GM12878 (cell line): ENCODE measurements at regions not wholly inside any gene's neighbourhood (a gene's known extent, or its start where the extent isn't known, plus 50 kb on each side); places are given as distances from the start of the nearest gene placed in this dataset.

Experiments used
- ATAC-seq: fragments of 200-7000 bp; cut with Tn5 transposase; 3 replicates; pipeline ENCODE4 v1.9.1; 2020; ENCODE audit warnings: mild to moderate bottlenecking, moderate library complexity
- BruUV-seq: library from RNA; stranded (reverse); fragments of 400-500 nt; replicated peaks from 2 replicates; lab custom pipeline; 2021; lab: Mats Ljungman, UMichigan
- CTCF ChIA-PET: fragments of 300-600 bp; sonication (Branson Sonifier 250); formaldehyde crosslinking; extraction: SDS; loops from one replicate; lab custom pipeline; 2021; ENCODE audit warnings: inconsistent platforms; lab: Yijun Ruan, JAX
- POLR2A ChIA-PET: fragments of 350-600 bp; formaldehyde crosslinking; extraction: SDS; loops from one replicate; lab custom pipeline; 2021; ENCODE audit warnings: inconsistent platforms; lab: Charles Lee
- RAD21 ChIA-PET: fragments of 300-600 bp; sonication (Branson Sonifier 250); formaldehyde crosslinking; loops from one replicate; lab custom pipeline; 2023; ENCODE audit warnings: antibody characterized with exemption; ENCODE audit not compliant: unreplicated experiment; lab: Charles Lee
- SMC1A ChIA-PET: fragments of 300-600 bp; sonication (Branson Sonifier 250); formaldehyde crosslinking; loops from one replicate; lab custom pipeline; 2023; ENCODE audit not compliant: unreplicated experiment, uncharacterized antibody; lab: Charles Lee
- DNase-seq: peaks from one replicate; pipeline ENCODE4 v3.0.0-alpha.2; 2011; ENCODE audit warnings: low read depth, low spot score
- FAIRE-seq: peaks from 3 replicates; lab custom pipeline; 2011; peaks lifted over from hg19 to GRCh38; lab: Jason Lieb, UNC
- H2AFZ ChIP-seq: 2 replicates; pipeline ENCODE4 v1.6.0; 2011; ENCODE audit warnings: low read depth, low read length, control low read depth; ENCODE audit not compliant: control insufficient read depth
- H3K27ac ChIP-seq: 2 replicates; pipeline ENCODE4 v1.5.1; 2011; ENCODE audit warnings: control low read depth; ENCODE audit not compliant: control insufficient read depth, insufficient read depth
- H3K27me3 ChIP-seq, 2 experiments: replicated peaks in 1 of 2; 2 replicates each; pipeline versions ENCODE4 v1.6.0 to v1.6.1; 2011; ENCODE audit warnings: low read length in 1 of 2; ENCODE audit not compliant: control insufficient read depth in 2 of 2, insufficient read depth in 2 of 2
- H3K36me3 ChIP-seq, 2 experiments: 2 replicates each; pipeline ENCODE4 v1.5.1; 2011; ENCODE audit warnings: low read length in 1 of 2; ENCODE audit not compliant: control insufficient read depth in 2 of 2, insufficient read depth in 2 of 2
- H3K4me1 ChIP-seq: 2 replicates; pipeline ENCODE4 v1.6.1; 2011; ENCODE audit warnings: mild to moderate bottlenecking, low read length, moderate library complexity, mixed read lengths; ENCODE audit not compliant: control insufficient read depth, insufficient read depth
- H3K4me2 ChIP-seq: 2 replicates; pipeline ENCODE4 v1.6.0; 2011; ENCODE audit warnings: control low read depth; ENCODE audit not compliant: control insufficient read depth, insufficient read depth
- H3K4me3 ChIP-seq: fragments of 200-600 bp; sonication (generic); 2 replicates; pipeline ENCODE4 v1.5.1; 2016
- H3K79me2 ChIP-seq: 2 replicates; pipeline ENCODE4 v1.6.0; 2011; ENCODE audit warnings: low read length; ENCODE audit not compliant: control insufficient read depth, insufficient read depth
- H3K9ac ChIP-seq: 2 replicates; pipeline ENCODE4 v1.8.0; 2011; ENCODE audit warnings: low read length, control low read depth, mixed read lengths; ENCODE audit not compliant: control insufficient read depth, insufficient read depth
- H3K9me3 ChIP-seq: replicated peaks from 3 replicates; pipeline ENCODE4 v1.5.1; 2011; ENCODE audit warnings: mild to moderate bottlenecking, low read length; ENCODE audit not compliant: control insufficient read depth, insufficient read depth
- H4K20me1 ChIP-seq: 2 replicates; pipeline ENCODE4 v1.6.0; 2011; ENCODE audit not compliant: control insufficient read depth, insufficient read depth
- ATF2 ChIP-seq: IDR thresholded peaks from 2 replicates; pipeline ENCODE4 v1.6.1; 2012; ENCODE audit warnings: low read length, inconsistent platforms
- CEBPB ChIP-seq, 2 experiments: fragments of 150-350 bp in 1 of 2; IDR thresholded peaks; 2 replicates each; pipeline ENCODE4 v1.6.1; 2012 to 2014; ENCODE audit warnings: low read depth in 2 of 2, low read length in 2 of 2, borderline replicate concordance in 1 of 2, inconsistent platforms in 1 of 2
- CHD2 ChIP-seq: IDR thresholded peaks from 2 replicates; pipeline ENCODE4 v1.6.1; 2011; ENCODE audit warnings: low read depth, low read length, improper control_type of control experiment, borderline replicate concordance
- IRF5 ChIP-seq: fragments of 450-650 bp; IDR thresholded peaks from 2 replicates; pipeline ENCODE4 v1.6.1; 2017; ENCODE audit warnings: borderline replicate concordance
- JUNB ChIP-seq: IDR thresholded peaks from 2 replicates; pipeline ENCODE4 v1.6.1; 2016; ENCODE audit warnings: antibody characterized with exemption, mild to moderate bottlenecking
- MYB ChIP-seq: fragments of 150-350 bp; IDR thresholded peaks from 2 replicates; pipeline ENCODE4 v1.6.1; 2014; ENCODE audit warnings: mild to moderate bottlenecking, low read depth, low read length, borderline replicate concordance
- NR2C1 ChIP-seq: fragments of 450-650 bp; IDR thresholded peaks from 2 replicates; pipeline ENCODE4 v1.6.1; 2017; ENCODE audit warnings: antibody characterized with exemption, mild to moderate bottlenecking, moderate library complexity
- WGBS: methylation state at CpG from one replicate; pipeline ENCODE4 v1.1.6; 2016; ENCODE audit warnings: low lambda C conversion rate; ENCODE audit not compliant: insufficient replicate concordance, insufficient coverage; ENCODE audit errors: missing lambda C conversion rate; 5-methylcytosine and 5-hydroxymethylcytosine counted together
- in situ Hi-C: fragments of 300-500 bp; cut with MboI; formaldehyde crosslinking; loops from 9 replicates; pipeline ENCODE4 v1.14.3; 2018; ENCODE audit warnings: mixed read lengths
- intact Hi-C: fragments of 100-400 bp; cut with micrococcal nuclease; formaldehyde crosslinking; loops from one replicate; pipeline ENCODE4 v1.14.2; 2022; ENCODE audit not compliant: unreplicated experiment
- TF ChIP-seq, protein P1 (sequence below): IDR thresholded peaks from 2 replicates; pipeline ENCODE4 v1.6.1; 2011; ENCODE audit warnings: low read depth, mild to moderate bottlenecking, low read length, moderate library complexity, borderline replicate concordance; ENCODE audit errors: extremely low read depth

GRCh38 chr5:169398515-169398914 is 97.6 kb upstream of the SLIT3 start:
- ATAC-seq (no peak), FAIRE-seq (no peak), DNase-seq (no peak)
- no peaks in the 10 kb centered on the region for H3K9me3 ChIP-seq
- no peaks in the 10 kb centered on the region for H3K4me1 ChIP-seq
- CTCF ChIA-PET = interaction anchor here (1.2 kb wide), 1 partner anchor 182 kb away, joined by 3 read pairs; no protein-coding TSS in a partner anchor
- no peak overlapping the region for H3K4me2 ChIP-seq
- H3K27ac ChIP-seq = no peak overlapping the region
- no peaks in the 10 kb centered on the region for H4K20me1 ChIP-seq
- RAD21 ChIA-PET = no interaction called here
- H3K9ac ChIP-seq = no peak overlapping the region
- SMC1A ChIA-PET = interaction anchor here (0.9 to 1.4 kb wide), 2 partner anchors 11 to 411 kb away, joined by 3 to 5 read pairs; no protein-coding TSS in a partner anchor
- peaks cover 0 to 2% of the 10 kb centered on the region in 2 experiments; a peak in 2 of 4 replicates for H3K27me3 ChIP-seq
- no peak overlapping the region for H2AFZ ChIP-seq
- WGBS = 0% methylated on average over 1 of the region's 1 CpG
- intact Hi-C loops = no loop called here
- TF ChIP-seq MYB = no peak
- TF ChIP-seq, all 136 proteins: peak for 0
- BruUV-seq = no TSS peak
- in situ Hi-C loops = no loop called here
- H3K4me3 ChIP-seq = no peak overlapping the region
- H3K79me2 ChIP-seq = no peaks in the 10 kb centered on the region
- POLR2A ChIA-PET = no interaction called here
- H3K36me3 ChIP-seq = no peaks in the 10 kb centered on the region

DNA sequence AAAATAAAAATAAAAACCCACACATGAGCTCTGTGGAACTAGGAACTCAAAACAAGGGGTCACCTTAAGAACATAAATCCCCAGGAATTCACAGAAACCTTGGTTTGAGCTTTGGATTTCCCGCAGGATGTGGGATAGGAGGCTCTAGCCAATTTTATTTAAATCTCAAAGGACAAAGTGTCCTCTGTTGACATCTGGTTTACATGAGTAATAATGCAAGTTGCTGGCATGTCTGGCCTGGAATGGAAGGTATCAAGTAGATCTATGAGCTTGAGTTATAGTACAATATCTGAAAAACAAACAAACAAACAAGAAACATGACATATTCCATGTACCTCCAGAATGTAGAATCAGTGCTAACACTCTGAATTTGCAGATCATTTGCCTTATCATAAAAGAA is 94.2 kb upstream of the SLIT3 start:
- Histone ChIP-seq H4K20me1 (no peaks in the 10 kb centered on the region), H3K27me3 (no peaks in the 10 kb centered on the region), H3K36me3 (no peaks in the 10 kb centered on the region), H3K4me2 (no peak overlapping the region), H3K4me3 (no peak overlapping the region), H3K27ac (no peak overlapping the region), H3K79me2 (no peaks in the 10 kb centered on the region), H3K4me1 (no peaks in the 10 kb centered on the region), H3K9me3 (no peaks in the 10 kb centered on the region), H3K9ac (no peak overlapping the region), H2AFZ (no peak overlapping the region)
- intact Hi-C loops = no loop called here
- BruUV-seq = no TSS peak
- ChIA-PET POLR2A (no interaction called here), RAD21 (no interaction called here), SMC1A (interaction anchor here (1.2 kb wide), 1 partner anchor 19 kb away, joined by 5 read pairs; no protein-coding TSS in a partner anchor), CTCF (interaction anchor here (0.6 kb wide), 1 partner anchor 1026 kb away, joined by 3 read pairs; no protein-coding TSS in a partner anchor)
- ATAC-seq (no peak), FAIRE-seq (no peak), DNase-seq (no peak)
- WGBS = 90% methylated on average over 1 of the region's 1 CpG
- in situ Hi-C loops = no loop called here
- TF ChIP-seq CHD2 = no peak
- TF ChIP-seq ATF2 = no peak
- TF ChIP-seq, protein P1, sequence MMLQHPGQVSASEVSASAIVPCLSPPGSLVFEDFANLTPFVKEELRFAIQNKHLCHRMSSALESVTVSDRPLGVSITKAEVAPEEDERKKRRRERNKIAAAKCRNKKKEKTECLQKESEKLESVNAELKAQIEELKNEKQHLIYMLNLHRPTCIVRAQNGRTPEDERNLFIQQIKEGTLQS = no peak
- no peak for TF ChIP-seq NR2C1
- no peak for TF ChIP-seq CEBPB (IDR thresholded peaks at IDR 0.05; ENCODE audit: borderline replicate concordance in 1 of 2, low read depth in 2 of 2, low read length in 2 of 2)
- TF ChIP-seq IRF5 = no peak
- TF ChIP-seq JUNB = no peak
